Activated CD4-positive, alpha-beta T cell treated with anti-CD3 and anti-CD28 coated beads, Interleukin-2, amount 50 U/mL, for 4 hours (primary cell): ENCODE measurements at regions not wholly inside any gene's neighbourhood (a gene's known extent, or its start where the extent isn't known, plus 50 kb on each side); places are given as distances from the start of the nearest gene placed in this dataset.

Source experiments
- DNase-seq, 2 experiments: peaks; one replicate each; pipeline ENCODE4 v3.0.0-alpha.2; 2020

DNA sequence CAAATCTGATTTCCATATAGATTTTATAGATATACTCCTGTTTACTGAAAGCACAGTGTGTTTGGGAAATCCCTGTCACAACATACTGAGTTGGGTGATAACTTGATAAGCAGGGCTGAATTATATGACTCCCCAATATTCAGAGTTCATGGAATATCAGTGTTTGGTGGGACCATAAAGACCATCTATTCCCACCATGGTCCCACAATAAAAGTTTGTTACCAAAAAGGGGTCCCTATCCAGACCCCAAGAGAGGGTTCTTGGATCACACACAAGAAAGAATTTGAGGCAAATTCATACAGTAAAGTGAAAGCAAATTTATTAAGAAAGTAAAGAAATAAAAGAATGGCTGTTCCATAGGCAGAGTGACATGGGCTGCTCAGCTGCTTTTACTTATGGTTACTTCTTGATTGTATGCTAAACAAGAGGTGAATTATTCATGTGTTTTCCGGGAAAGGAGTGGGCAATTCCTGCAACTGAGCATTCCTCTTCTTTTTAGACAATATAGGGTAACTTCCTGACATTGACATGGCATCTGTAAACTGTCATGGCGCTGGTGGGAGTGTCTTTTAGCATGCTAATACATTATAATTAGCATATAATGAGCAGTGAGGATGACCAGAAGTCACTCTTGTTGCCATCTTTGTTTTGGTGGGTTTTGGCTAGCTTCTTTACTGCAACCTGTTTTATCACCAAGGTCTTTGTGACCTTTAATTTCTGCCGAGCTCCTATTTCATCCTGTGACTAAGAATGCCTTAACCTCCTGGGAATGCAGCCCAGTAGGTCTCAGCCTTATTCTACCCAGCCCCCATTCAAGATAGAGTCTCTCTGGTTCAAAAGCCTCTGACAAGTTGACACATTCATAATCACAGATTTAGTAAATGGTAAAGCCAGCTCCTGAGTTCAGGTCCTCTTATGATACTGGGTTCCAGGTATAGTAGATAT lies 240.6 kb upstream of the PDGFD start:
- DNase-seq: no peak

DNA sequence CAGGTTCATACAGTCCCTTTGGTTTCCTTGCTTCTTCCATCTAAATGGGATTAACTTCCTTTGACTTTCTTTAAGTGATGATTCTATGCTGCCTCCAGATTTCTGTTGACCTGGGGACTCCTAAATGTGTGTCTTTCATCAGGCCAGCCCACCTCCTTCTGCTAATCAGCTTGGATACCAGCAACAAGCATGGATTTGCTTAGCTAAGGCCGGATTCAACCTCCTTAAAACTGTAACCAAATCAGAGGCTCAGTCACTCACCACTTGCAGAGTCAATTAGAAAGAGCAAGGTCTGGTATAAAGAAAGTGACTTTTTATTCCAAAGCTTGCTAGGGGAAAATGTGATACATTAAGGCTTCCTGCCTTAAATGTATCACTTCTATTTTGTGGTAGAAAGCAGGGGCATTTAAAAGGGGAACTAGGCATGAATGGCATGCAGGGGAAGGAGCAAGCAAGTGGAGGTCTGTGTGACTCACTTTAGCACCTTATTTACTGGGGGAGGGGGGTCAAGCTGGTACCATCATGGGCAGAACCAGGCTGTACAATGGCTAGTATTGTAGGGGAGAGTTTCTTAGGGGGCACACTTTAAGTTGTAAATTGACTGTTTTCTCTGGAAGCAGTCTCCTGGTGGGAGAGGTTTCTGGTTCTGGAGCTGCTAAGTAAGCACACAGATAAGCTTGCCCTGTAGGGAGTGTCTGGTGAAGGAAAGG lies 239.0 kb upstream of the PDGFD start:
- DNase-seq: no peak

DNA sequence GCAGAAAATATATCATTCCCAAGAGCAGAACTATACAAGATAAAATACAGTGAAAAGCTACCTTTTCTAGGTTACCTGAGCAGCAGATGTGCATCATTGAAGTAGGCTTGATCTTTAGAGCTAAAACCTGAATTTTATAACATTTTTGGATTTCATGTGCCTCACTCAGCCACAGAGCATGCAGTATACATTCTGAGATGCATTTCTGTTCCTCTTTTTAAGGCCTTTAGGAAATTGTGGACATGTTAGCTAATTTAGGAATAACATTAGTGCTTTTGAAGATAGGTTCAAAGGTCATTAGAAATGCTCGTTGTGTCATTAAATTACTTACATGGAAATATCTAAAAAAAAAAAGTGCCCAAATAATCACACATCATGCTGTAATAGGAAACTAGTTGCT lies 230.6 kb upstream of the PDGFD start:
- no peak for DNase-seq

DNA sequence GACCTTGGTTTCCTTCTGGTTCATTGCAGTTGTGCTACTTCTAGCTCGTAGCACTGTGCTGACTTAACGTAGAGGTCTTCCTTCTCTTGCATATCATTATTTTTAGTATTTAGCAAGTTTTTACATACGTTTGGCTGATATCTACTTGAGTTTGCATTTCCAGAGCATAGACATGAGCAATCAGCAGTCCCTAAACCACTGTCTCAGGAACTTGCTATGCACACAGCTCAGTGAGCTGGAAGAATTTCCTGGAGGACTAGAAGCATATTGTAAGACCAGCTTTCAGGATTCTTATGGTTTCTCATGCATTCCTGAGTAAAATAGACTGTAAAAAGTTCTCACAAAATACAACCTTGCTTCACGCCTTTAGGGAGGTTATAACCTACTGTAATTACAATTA lies 226.7 kb upstream of the PDGFD start:
- DNase-seq: no peak

DNA sequence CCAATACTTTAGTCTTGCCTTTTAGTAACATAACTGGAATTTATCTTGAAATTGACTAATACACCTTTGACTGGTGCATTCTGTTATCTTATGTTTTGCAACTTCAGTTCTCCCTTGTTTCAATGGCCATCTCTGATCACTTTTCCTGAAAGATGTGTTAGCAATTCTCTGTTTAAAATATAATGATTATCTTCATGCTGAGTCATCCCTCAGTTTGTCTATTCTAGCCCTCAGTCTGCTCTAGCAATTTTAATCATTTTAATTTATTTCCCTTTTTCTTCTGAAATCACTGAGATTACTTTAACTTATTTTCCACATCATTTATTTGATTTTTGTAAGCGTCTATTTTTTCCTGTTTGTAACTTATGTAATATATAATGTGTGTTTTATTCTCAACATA lies 221.9 kb upstream of the PDGFD start:
- DNase-seq: no peak

DNA sequence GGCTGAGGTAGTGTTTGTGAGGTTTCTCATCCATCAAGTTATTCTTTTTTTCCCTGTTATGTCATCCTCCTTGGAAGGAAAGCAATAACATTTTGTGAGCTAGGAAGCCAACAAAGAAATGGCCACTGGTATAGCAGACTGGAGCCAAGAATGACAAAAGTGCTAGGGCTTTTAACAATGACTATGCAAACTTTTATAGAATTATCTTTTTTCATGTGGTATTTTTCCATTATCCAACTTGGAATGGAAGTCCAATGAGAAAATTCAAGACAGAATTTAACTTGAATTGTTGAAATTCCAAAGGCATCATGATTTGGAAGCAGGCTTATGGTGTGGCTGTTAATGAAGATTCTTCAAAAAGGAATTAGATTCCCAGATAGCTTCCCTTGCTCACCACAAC lies 216.4 kb upstream of the PDGFD start:
- DNase-seq: no peak

DNA sequence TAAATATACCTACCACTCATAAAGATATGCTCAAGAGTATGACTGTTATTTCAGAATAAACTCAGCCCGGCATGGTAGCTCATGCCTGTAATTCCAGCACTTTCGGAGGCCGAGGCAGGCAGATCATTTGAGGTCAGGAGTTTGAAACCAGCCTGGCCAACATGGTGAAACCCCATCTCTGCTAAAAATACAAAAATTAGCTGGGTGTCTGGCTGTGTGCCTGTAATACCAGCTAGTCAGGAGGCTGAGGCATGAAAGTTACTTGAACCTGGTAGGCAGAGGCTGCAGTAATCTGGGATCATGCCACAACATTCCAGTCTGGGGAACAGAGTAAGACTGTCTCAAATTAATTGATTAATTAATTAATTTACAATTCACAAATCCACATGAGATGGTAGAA lies 208.2 kb upstream of the PDGFD start:
- DNase-seq: no peak

DNA sequence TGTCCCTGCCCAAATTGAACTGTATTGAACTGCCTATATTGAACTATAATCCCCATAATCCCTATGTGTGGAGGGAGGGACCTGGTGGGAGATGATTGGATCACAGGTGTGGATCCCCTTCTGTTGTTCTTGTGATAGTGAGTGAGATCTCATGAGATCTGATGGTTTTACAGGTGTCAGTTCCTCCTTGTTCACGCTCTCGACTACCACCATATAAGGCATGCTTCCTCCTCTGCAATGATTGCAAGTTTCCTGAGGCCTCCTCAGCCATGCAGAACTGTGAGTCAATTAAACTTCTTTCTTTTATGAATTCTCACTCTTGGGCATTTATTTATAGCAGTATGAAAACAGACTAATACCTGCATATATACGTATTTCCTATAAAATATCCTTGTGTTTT lies 206.5 kb upstream of the PDGFD start:
- no peak for DNase-seq

DNA sequence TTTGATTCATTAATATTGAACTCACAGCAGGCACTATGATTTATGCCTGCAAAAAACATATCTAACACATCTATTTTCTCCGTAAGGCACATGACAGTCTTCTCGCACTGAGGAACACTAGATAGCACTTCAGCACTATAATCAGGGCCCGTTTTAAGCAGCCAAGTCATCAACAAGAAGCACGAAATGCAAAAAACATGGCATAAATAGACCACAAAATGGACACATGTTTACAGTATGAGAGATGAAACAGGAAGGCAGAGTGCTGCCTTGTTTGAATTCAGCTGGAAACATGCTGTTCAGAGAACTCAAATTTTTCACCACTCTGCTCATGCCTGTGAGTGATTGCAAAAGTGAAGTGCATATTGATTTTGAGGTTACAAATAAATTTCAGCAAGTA lies 205.8 kb upstream of the PDGFD start:
- DNase-seq: no peak

DNA sequence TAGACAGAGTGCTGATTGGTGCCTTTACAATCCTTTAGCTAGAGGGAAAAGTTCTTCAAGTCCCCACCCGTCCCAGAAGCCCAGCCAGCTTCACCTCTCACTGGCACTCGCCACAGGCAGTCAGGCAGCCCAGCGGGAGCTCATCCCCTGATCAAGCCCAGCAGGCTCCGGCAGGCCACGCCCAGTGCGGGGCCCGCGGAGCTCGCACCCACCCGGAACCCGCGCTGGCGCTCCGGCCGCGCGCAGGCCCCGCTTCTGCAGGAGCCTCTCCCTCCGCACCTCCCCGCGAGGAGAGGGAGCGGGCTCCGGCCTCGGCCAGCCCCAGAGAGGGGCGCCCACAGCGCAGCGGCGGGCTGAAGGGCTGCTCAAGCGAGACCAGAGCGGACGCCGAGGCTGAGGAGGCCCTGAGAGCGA lies 202.4 kb upstream of the PDGFD start:
- no peak for DNase-seq

DNA sequence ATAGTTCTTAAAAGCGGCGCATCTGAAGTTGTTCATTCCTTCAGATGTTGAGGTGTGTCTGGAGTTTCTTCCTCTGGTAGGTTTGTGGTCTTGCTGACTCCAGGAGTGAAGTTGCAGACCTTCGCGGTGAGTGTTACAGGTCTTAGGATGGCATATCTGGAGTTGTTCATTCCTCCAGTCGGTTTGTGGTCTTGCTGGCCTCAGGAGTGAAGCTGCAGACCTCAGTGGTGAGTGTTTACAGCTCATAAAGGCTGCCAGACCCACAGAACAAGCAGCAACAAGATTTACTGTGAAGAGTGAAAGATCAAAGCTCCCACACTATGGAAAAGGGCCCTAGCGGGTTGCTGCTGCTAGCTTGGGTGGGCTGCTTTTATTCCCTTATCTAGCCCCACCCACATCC lies 201.7 kb upstream of the PDGFD start:
- DNase-seq: no peak

DNA sequence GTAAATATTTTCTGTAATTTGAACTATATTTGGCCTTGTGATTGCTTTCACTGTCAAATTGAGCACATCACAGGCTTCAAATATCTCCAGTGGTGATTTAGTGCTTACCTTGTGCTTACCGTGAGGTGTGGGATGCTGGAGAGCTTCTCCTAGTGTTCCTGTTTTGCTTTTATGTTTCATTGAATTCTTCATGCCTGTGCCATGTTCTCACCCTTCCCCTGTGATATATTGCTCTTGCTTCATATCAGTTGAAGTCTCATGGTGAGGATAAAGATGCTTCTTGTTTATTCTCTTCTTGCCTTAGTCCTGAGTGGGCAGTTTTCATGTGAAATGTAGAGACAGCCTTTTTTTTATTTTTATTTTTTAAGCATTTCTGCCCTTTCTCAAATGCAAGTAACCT lies 198.0 kb upstream of the PDGFD start:
- no peak for DNase-seq

DNA sequence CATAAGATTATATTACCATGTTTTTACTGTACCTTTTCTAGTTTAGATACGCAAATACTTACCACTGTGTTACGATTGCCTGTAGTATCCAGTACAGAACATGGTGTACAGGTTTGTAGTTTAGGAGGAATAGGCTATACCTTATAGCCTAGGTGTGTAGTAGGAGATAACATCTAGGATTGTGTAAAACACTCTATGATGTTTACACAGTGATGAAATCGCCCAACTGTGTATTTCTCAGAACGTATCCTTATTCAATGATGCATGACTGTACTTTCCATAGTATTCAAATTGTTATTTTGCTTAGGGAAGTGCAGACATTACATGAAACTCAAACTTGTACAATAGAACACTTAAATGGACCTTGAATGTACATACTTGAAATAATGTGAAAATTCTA lies 188.1 kb upstream of the PDGFD start:
- DNase-seq: no peak

DNA sequence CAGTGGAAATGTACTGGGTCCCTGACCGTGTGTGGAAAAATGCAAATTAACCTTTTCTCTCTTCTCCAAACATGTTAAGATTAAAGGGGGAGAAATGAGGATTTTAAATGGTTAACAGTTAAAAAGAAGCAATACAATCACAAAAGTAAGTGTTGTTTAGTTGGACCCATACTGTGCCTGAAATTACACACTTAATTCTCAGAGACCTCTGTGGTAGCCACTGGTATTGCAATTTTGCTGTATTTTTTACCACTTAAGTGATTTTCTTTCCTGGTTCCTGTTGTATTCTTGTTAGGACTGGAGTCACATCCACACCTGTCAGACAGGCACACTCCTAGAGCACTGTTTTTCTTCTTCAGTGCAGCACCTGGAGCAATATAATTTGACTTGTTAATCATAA lies 179.6 kb upstream of the PDGFD start:
- DNase-seq: no peak

DNA sequence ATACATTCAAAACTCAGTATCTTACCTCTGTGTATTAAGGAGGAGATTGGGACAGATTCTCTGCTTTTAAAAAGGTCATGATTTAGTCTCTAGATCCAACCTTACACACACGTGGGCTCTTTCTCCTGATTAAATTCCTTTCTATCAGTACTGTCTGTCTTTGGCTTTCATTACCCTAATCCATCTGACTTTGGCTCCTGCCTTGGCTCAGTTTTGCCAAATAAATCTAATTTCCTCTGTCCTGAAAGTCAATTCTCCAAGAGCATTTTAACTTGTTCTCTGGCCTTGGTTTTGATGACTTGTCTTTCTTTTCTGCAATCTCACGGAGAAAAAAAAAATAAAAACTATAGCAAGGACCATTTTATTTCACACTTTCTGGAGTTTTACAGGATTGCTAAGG lies 176.6 kb upstream of the PDGFD start:
- DNase-seq: no peak

DNA sequence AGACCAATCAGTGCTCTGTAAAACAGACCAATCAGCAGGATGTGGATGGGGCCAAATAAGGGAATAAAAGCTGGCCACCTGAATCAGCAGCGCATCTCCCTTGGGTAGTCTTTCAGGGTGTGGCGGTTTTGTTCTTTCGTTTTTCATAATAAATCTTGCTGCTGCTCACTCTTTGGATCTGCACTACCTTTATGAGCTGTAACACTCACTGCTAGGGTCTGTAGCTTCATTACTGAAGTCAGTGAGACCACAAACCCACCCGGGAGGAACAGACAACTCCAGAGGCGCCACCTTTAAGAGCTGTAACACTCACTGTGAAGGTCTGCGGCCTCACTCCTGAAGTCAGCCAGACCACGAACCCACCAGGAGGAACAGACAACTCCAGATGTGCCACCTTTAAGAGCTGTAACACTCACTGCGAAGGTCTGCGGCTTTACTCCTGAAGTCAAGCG lies 175.5 kb upstream of the PDGFD start:
- DNase-seq: no peak

DNA sequence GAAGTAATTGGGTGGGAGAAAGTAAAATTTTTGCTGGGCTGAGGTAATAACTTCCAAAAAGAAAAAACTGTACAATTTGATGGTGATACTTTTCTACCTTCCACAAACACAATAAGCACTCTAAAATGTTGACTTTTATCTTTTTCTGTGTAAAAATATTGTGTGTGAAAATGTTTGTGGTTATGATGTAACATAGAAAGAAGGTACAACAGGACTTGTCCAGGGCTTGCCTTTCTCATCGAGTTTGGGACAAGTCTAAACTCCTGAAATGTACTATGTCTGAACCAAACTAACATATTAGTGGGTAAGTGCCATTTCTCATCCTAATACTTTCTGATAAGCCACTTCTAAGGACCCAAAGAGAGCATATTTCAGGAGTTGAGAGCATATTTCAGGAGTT lies 174.2 kb upstream of the PDGFD start:
- DNase-seq: no peak

DNA sequence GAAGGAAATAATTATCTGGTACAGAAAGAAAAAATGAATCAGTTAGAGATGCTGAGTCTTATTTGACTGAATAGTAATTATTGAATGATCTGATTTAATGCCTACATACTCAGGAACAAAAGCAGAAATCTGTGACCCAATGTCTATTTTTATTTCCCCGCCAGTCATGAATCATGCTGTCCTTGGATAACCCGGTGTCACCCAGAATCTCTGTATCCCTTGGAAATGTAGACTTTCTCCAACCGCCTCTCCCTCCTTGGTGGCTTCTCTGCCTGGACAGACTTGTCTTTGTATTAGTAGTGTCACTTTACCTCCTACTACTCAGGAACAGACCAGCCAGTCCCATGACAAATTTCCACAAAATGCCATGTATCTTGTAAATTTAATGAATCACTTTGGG lies 173.3 kb upstream of the PDGFD start:
- no peak for DNase-seq

DNA sequence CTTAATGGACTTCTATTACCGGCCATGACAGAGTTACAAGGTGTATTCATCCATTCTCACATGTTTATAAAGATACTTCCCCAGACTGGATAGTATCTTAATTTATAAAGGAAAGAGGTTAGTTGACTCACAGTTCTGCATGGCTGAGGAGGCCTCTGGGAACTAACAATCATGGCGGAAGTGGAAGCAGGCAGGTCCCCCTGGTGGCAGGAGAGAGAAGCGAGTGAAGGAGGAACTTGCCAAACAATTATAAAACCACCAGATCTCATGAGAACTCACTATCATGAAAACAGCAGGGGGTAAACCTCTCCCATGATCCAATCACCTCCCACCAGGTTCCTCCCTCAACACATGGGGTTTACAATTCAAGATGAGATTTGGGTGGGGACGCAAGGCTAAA lies 170.0 kb upstream of the PDGFD start:
- DNase-seq: no peak

DNA sequence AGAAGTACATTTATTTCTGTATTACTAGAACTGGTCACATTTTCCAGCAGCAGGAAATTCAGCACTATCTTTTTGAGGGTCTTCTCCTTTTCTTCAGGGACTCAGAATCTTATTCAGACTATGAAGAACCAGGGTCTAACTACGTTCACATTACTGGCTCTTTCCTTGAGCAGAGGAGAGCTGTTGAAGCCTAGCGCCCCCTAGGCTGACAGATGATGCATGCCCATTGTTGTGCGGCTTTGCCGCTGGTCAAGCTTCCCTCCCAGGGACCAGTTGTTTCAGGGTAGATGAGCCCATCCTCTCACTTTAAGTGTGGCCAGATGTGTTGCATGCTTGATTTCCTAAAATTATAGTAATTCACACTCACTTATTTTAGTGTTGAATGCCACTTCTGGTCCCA lies 168.2 kb upstream of the PDGFD start:
- DNase-seq: no peak

DNA sequence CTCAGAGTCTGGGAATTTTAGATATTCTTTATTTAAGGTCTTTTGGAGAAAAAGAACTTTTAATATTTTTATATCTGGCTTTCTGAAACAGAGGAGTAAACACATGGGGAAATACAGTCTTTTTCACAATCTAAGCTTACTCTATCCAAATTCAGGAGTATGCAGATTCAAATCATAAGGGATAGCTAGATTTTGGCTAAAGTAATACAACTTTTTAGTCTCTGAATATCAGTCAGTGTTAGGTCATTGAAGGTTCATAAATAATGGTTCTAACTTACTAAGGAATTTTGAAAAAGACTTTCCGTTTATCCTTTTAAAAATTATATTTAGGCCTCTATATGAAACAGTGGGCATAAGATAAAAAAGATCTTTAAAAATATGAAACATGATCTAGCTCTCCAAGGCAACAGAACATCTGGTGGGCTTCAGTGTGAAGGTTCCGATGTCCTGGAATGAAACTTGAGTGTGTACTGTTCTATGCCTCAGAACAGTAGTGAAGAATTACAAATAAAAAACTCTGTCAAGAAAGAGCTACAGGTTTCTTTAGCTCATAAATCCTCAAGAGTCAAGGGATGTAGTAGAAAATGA lies 165.2 kb upstream of the PDGFD start:
- no peak for DNase-seq

DNA sequence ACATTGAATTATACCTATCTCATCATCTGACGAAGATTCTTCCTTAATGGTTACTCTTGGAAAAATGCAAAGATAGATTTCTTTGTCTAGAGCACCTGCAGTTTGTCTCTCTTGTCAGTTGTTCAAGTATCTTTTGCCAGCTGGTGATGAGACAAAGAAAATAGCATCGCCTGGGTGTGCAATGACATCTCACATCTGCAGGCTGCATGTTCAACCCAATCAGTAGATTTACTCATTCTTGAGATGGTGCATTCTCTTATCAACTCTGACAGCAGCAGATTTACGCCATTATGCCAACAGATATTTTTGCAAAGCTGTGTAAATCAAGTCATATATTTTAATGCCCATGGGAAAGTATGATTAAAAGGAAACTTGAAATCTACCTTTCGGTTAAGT lies 164.6 kb upstream of the PDGFD start:
- DNase-seq: no peak

DNA sequence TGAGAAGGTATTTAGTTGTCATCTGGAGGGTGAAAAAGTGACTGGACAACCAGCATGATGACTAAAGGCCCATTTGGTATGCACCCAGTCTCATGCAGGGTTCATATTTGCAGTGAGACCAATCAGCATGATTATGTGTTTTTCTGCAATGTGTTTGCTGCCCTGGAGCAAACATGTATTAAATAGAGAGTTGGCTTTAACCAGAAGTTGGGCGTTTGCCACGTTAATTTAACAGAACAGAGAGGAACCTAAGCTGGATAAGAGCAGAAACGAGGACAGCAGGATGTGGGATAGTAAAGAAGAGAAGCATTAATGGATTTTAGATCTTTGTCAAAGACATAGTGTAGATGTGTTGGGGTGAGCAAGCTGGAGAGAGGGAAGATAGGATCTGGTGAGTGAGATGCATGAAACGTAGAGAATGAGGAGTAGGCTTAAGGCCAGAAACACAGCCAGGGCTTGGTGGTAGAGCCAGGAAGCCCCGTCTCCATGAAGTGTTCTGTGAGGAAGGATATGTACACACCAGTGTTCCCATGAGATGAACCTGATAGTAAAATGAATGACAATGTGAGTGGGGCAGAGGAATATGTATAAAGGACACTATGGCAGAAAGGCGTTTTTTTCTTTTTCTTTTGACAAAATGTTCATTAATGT lies 164.0 kb upstream of the PDGFD start:
- no peak for DNase-seq

DNA sequence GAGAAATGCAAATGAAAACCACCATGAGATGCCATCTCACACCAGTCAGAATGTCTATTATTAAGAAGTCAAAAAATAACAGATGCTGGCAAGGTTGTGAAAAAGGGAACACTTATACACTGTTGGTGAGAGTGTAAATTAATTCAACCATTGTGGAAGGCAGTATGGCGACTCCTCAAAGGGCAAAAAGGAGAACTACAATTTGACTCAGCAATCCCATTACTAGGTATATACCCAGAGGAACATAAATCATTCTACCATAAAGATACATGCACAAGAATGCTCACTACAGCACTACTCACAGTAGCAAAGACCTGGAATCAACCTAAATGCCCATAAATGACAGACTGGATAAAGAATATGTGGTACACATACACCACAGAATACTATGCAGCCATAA lies 161.1 kb upstream of the PDGFD start:
- DNase-seq: no peak
